ENCODE measurements at regions not wholly inside any gene's neighbourhood (a gene's known extent, or its start where the extent isn't known, plus 50 kb on each side); places are given as distances from the start of the nearest gene placed in this dataset.

GRCh38 chr22:48652796-48653195 is 1174.9 kb downstream of the BRD1 start:
- TF ChIP-seq EGR1 (IDR thresholded peaks at IDR 0.05; ENCODE audit: low read depth) (no peak), SP1 (IDR thresholded peaks at IDR 0.05; ENCODE audit: low read depth) (no peak), ZBTB33 (IDR thresholded peaks at IDR 0.05; ENCODE audit: extremely low read depth, insufficient replicate concordance, low read length) (no peak), SRF (IDR thresholded peaks at IDR 0.05; ENCODE audit: low read depth) (no peak), ZFX (IDR thresholded peaks at IDR 0.05) (no peak), ATF3 (IDR thresholded peaks at IDR 0.05) (no peak)
- TF ChIP-seq, protein P1, sequence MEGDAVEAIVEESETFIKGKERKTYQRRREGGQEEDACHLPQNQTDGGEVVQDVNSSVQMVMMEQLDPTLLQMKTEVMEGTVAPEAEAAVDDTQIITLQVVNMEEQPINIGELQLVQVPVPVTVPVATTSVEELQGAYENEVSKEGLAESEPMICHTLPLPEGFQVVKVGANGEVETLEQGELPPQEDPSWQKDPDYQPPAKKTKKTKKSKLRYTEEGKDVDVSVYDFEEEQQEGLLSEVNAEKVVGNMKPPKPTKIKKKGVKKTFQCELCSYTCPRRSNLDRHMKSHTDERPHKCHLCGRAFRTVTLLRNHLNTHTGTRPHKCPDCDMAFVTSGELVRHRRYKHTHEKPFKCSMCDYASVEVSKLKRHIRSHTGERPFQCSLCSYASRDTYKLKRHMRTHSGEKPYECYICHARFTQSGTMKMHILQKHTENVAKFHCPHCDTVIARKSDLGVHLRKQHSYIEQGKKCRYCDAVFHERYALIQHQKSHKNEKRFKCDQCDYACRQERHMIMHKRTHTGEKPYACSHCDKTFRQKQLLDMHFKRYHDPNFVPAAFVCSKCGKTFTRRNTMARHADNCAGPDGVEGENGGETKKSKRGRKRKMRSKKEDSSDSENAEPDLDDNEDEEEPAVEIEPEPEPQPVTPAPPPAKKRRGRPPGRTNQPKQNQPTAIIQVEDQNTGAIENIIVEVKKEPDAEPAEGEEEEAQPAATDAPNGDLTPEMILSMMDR (IDR thresholded peaks at IDR 0.05 in 2 of 3, conservative IDR thresholded peaks at IDR 0.05 in 1 of 3; ENCODE audit: borderline replicate concordance in 1 of 3, insufficient read depth in 1 of 3, low read depth in 2 of 3, low read length in 2 of 3), result no peak
- ChIA-PET RAD21 (ENCODE audit: low non-redundant PET in 1 of 2, low total read pairs in 2 of 2, uncharacterized antibody in 2 of 2, unreplicated experiment in 2 of 2) (no interaction called here), CTCF (no interaction called here), POLR2A (no interaction called here)
- Histone ChIP-seq H3K4me1 (ENCODE audit: control insufficient read depth in 1 of 2, insufficient read depth in 2 of 2, low read length in 2 of 2) (no peaks in the 10 kb centered on the region), H3K9ac (ENCODE audit: low read length) (no peak overlapping the region), H3K79me2 (ENCODE audit: insufficient read depth, low read length) (no peaks in the 10 kb centered on the region), H3K9me2 (ENCODE audit: insufficient read depth) (no peaks in the 10 kb centered on the region), H3K4me3 (replicated peaks in 1 of 2; ENCODE audit: low read depth in 1 of 2, low read length in 2 of 2) (no peak overlapping the region), H3K9me3 (ENCODE audit: control insufficient read depth in 1 of 2, insufficient read depth in 1 of 2, low read depth in 1 of 2, low read length in 2 of 2) (no peaks in the 10 kb centered on the region), H3K4me2 (ENCODE audit: low read length) (no peak overlapping the region), H2AFZ (ENCODE audit: low read depth, low read length, poor library complexity, severe bottlenecking) (no peak overlapping the region), H4K20me1 (ENCODE audit: insufficient read depth) (no peaks in the 10 kb centered on the region), H3K36me3 (ENCODE audit: control insufficient read depth in 1 of 2, insufficient read depth in 2 of 2, low read length in 2 of 2) (no peaks in the 10 kb centered on the region; a peak in 1 of 4 replicates), H3K27ac (ENCODE audit: low read depth, low read length) (no peak overlapping the region), H3K27me3 (ENCODE audit: insufficient read depth, low read length) (no peaks in the 10 kb centered on the region; the same call in 1 of the 2 replicates)
- ATAC-seq (no peak), DNase-seq (ENCODE audit: low read depth, low spot score) (no peak)
- intact Hi-C loops (cut with micrococcal nuclease), result no loop called here
- BruUV-seq (replicated peaks), result no TSS peak
